ENCODE measurements at regions not wholly inside any gene's neighbourhood (a gene's known extent, or its start where the extent isn't known, plus 50 kb on each side); places are given as distances from the start of the nearest gene placed in this dataset.

DNA sequence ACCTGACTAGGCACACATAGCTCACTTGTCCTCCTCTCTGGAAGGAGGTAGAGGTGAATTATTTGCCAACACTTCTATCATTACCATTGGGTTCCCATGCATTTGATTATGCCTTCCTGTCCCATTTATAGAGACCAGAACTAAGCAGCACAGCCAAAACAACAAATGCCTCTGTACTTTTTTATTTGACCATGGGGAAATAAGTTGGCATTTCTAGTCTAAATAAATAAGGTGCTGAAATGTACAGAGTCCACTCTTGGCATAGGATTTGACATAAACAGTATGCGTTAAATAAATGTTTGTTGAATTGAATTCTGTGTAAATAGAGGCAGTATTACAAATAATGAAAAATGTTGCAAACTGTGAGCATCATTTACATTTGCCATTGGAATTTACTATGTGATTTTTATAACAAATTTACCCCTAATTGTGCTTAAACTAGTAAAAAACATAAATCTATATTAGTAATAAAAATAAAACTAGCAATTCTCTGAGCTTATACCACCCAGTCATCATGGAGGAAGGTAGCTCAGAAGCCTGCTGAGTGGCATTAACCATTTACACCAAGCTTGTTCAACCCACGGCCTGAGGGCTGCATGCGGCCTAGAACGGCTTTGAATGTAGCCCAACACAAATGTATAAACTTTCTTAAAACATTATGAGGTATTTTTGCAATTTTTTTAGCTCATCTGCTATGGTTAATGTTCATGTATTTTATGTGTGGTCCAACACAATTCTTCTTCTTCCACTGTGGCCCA, 367.8 kb downstream of the FIGN start:
- TF ChIP-seq POLR2A (IDR thresholded peaks at IDR 0.05; ENCODE audit: low read length) (no peak), GATA1 (IDR thresholded peaks at IDR 0.05; ENCODE audit: low read depth, low read length) (no peak)

Measured in erythroblast (primary cell).